ENCODE measurements at regions not wholly inside any gene's neighbourhood (a gene's known extent, or its start where the extent isn't known, plus 50 kb on each side); places are given as distances from the start of the nearest gene placed in this dataset.
"Not testable (repeated sequence)": the region's sequence is repeated elsewhere in the genome, so short reads cannot be mapped to it uniquely, and the experiment has no call there.

DNA sequence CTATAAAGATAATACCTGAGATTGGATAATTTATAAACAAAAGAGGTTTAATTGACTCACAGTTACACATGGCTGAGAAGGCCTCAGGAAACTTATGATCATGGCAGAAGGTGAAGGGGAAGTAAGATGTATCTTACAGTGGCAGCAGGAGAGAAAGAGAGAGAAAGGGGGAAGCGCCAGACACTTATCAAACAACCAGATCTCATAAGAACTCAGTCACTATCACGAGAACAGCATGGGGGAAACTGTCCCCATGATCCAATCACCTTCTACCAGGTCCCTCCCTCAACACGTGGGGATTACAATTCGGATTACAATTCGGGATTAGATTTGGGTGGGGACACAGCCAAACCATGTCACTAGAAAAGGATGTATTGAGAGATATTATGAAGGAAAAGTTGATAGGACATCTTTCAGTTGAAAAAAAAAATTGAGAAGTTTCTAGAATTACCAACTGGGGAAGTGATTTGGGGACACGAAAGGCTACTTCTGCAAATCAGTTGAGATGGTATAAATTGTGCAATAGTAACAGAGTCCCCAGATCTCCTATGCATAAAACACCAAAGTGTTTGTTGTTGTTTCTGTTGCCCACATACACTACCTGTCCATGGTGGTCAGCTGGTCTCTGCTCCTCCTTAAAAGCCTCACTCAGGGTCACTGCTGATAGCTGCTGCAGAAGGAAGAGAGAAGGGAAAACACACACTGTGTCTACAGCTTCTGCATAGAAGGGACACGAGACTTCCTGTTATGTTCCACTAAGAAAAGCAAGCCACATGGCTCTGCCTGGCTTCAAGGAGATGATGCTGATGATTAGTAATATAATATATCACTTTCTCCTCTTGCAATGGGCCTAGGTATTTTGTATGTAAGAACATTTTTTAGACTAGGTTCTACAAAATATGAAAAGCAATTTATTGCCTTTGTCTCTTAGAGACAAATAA, 465.5 kb downstream of the PDZRN4 start:
- no peak for DNase-seq

- no peak for DNase-seq
Observed at GRCh38 chr12:41652981-41653380, 464.9 kb downstream of the PDZRN4 start.

GRCh38 chr12:41645624-41646023, 457.5 kb downstream of the PDZRN4 start:
- no peak for DNase-seq

DNA sequence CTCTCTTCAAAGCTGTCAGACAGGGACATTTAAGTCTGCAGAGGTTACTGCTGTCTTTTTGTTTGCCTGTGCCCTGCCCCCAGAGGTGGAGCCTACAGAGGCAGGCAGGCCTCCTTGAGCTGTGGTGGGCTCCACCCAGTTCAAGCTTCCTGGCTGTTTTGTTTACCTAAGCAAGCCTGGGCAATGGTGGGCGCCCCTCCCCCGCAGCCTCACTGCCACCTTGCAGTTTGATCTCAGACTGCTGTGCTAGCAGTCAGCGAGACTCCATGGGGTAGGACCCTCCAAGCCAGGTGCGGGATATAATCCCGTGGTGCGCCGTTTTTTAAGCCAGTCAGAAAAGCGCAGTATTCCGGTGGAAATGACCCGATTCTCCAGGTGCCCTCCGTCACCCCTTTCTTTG, 454.7 kb downstream of the PDZRN4 start:
- not testable (repeated sequence) for DNase-seq

- DNase-seq, result no peak
Observed at GRCh38 chr12:41636653-41637052, 448.5 kb downstream of the PDZRN4 start.

DNA sequence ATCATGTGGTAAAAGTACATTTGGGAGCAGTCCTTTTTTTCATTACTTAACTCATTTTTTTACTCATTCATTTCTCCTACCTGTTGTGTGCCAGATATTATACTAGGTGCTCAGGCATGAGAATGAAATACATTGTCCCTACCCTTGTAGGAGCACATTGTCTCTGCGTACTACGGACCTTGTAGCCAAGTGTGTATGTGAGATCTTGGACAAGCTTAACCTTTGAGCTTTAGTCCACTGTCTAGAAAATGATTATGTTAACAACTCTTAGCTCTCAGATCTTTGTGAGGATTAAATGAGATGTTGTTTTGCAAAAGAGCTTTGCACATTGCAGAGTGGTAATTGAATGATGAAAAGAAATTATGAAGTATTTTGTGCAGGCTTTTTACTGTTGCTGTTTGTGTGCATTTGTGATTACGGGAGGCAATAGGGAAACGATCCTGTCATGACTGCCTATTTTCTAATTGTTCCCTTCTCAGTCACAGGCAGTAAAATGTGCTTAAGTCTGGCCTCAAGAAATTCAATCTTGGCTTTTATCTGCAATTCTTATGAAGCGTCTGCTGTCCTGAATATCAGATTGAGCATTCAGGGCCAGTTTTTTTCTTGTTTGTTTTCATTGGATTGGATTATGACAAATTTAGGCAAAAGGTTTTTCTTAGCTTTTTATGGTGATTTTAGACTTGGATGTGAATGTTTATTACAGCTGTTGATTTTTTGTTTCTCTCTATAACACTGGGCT, 447.7 kb downstream of the PDZRN4 start:
- no peak for DNase-seq

- DNase-seq, result no peak
Observed at GRCh38 chr12:41634091-41634490, 446.0 kb downstream of the PDZRN4 start.

DNA sequence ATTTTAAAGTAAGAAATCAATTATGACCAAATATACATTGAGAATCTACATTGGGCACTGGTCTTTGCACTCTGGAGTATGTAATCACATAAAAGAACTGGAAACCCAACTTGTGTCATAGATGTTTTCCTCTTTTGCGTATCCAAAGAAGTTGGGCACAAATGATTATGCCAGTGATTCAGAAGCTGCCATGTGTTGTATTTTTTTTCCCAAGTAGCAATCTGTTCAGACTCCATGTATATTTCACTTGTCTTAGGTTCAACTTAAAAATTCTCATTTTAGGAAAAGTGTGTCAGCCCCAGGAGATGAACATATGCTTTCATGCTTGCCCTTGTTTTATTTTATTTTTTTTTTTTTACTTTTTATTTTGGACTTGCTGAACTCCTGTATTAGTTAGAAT, 441.5 kb downstream of the PDZRN4 start:
- DNase-seq, result no peak

GRCh38 chr12:41627476-41627875, 439.4 kb downstream of the PDZRN4 start:
- DNase-seq, result no peak

GRCh38 chr12:41624571-41624970, 436.5 kb downstream of the PDZRN4 start:
- no peak for DNase-seq
